ENCODE measurements at regions not wholly inside any gene's neighbourhood (a gene's known extent, or its start where the extent isn't known, plus 50 kb on each side); places are given as distances from the start of the nearest gene placed in this dataset.

DNA sequence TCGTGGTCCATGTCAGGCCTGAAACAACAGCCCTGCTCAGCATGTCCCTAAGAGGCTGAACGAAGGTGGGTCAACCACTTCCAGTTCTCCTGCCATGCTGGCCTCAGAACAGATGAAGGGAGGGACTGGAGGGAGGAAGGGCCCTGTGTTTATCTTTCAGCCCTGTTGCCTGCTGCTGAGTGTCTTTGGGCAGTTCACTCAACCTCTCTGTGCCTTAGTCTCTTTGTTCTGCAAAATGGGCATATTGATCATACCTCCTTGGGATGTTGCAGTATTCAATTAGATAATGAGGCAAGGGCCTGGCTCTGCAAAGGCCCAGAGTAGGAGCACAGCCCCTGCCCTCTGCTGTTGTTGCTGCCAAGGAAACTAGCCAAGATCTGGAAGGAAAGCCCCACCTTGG, 207.5 kb downstream of the MN1 start:
- TF ChIP-seq, protein P1, sequence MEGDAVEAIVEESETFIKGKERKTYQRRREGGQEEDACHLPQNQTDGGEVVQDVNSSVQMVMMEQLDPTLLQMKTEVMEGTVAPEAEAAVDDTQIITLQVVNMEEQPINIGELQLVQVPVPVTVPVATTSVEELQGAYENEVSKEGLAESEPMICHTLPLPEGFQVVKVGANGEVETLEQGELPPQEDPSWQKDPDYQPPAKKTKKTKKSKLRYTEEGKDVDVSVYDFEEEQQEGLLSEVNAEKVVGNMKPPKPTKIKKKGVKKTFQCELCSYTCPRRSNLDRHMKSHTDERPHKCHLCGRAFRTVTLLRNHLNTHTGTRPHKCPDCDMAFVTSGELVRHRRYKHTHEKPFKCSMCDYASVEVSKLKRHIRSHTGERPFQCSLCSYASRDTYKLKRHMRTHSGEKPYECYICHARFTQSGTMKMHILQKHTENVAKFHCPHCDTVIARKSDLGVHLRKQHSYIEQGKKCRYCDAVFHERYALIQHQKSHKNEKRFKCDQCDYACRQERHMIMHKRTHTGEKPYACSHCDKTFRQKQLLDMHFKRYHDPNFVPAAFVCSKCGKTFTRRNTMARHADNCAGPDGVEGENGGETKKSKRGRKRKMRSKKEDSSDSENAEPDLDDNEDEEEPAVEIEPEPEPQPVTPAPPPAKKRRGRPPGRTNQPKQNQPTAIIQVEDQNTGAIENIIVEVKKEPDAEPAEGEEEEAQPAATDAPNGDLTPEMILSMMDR (IDR thresholded peaks at IDR 0.05) = no peak
- TF ChIP-seq POLR2A (IDR thresholded peaks at IDR 0.05) = no peak

Measured in vagina (tissue), 2 donors.